Smooth muscle cell (in vitro differentiated cells): ENCODE measurements at regions not wholly inside any gene's neighbourhood (a gene's known extent, or its start where the extent isn't known, plus 50 kb on each side); places are given as distances from the start of the nearest gene placed in this dataset.

ENCODE experiments used
- DNase-seq: peaks from one replicate; lab custom pipeline; 2025; ENCODE audit not compliant: unreplicated experiment; lab: John Stamatoyannopoulos, UW
- H2AFZ ChIP-seq: fragments of 200-600 bp; sonication (generic); 2 replicates; pipeline ENCODE4 v1.6.0; 2016; ENCODE audit warnings: antibody characterized with exemption, low read depth, mild to moderate bottlenecking
- H3F3A ChIP-seq: fragments of 200-600 bp; sonication (generic); 2 replicates; pipeline ENCODE4 v1.6.0; 2017; ENCODE audit warnings: antibody characterized with exemption, low read depth
- H3K27ac ChIP-seq: fragments of 200-600 bp; sonication (generic); 2 replicates; pipeline ENCODE4 v1.5.1; 2016; ENCODE audit warnings: low read depth, mild to moderate bottlenecking
- H3K27me3 ChIP-seq: fragments of 200-600 bp; sonication (generic); 2 replicates; pipeline ENCODE4 v1.6.1; 2016; ENCODE audit warnings: low read depth, mild to moderate bottlenecking
- H3K36me3 ChIP-seq: fragments of 200-600 bp; sonication (generic); 2 replicates; pipeline ENCODE4 v1.5.1; 2016; ENCODE audit warnings: low read depth
- H3K4me1 ChIP-seq: fragments of 200-600 bp; sonication (generic); 2 replicates; pipeline ENCODE4 v1.5.1; 2016; ENCODE audit warnings: low read depth
- H3K4me2 ChIP-seq: fragments of 200-600 bp; sonication (generic); 2 replicates; pipeline ENCODE4 v1.6.0; 2016; ENCODE audit warnings: mild to moderate bottlenecking
- H3K4me3 ChIP-seq: fragments of 200-600 bp; sonication (generic); 2 replicates; pipeline ENCODE4 v1.5.1; 2016; ENCODE audit warnings: mild to moderate bottlenecking
- H3K79me2 ChIP-seq: fragments of 200-600 bp; sonication (generic); 2 replicates; pipeline ENCODE4 v1.6.0; 2016; ENCODE audit warnings: low read depth, mild to moderate bottlenecking
- H3K9ac ChIP-seq: fragments of 200-600 bp; sonication (generic); 2 replicates; pipeline ENCODE4 v1.6.0; 2016; ENCODE audit warnings: low read depth
- H3K9me3 ChIP-seq: fragments of 200-600 bp; sonication (generic); replicated peaks from 2 replicates; pipeline ENCODE4 v1.5.1; 2016; ENCODE audit warnings: low read depth
- H4K20me1 ChIP-seq: fragments of 200-600 bp; sonication (generic); 2 replicates; pipeline ENCODE4 v1.6.0; 2016; ENCODE audit warnings: low read depth
- CTCF ChIP-seq: fragments of 200-600 bp; sonication (generic); IDR thresholded peaks from 2 replicates; pipeline ENCODE4 v1.5.1; 2017; ENCODE audit warnings: borderline replicate concordance, mild to moderate bottlenecking, antibody characterized with exemption; ENCODE audit not compliant: insufficient read depth, poor library complexity, severe bottlenecking
- WGBS: methylation state at CpG from one replicate; pipeline ENCODE4 v1.1.7; 2016; ENCODE audit warnings: low lambda C conversion rate; 5-methylcytosine and 5-hydroxymethylcytosine counted together

GRCh38 chr11:71370895-71371673 is 77.1 kb downstream of the DHCR7 start:
- H3F3A ChIP-seq: no peaks in the 10 kb centered on the region
- H3K36me3 ChIP-seq: no peaks in the 10 kb centered on the region
- no peak overlapping the region for H3K27ac ChIP-seq
- no peak overlapping the region for H2AFZ ChIP-seq
- H3K4me1 ChIP-seq: no peaks in the 10 kb centered on the region
- DNase-seq: no peak
- 84% methylated on average over 21 of the region's 21 CpGs for WGBS
- H3K4me2 ChIP-seq: no peak overlapping the region
- no peaks in the 10 kb centered on the region for H3K79me2 ChIP-seq
- H3K9me3 ChIP-seq: no peaks in the 10 kb centered on the region
- no peaks in the 10 kb centered on the region for H4K20me1 ChIP-seq
- H3K4me3 ChIP-seq: no peak overlapping the region
- H3K9ac ChIP-seq: no peak overlapping the region
- peaks cover 7% of the 10 kb centered on the region for H3K27me3 ChIP-seq
- TF ChIP-seq CTCF: no peak

- Histone ChIP-seq H4K20me1 (no peaks in the 10 kb centered on the region), H3K4me1 (no peaks in the 10 kb centered on the region), H3K9me3 (no peaks in the 10 kb centered on the region), H3F3A (no peaks in the 10 kb centered on the region), H3K27ac (no peak overlapping the region), H3K27me3 (no peaks in the 10 kb centered on the region), H3K36me3 (no peaks in the 10 kb centered on the region), H2AFZ (no peak overlapping the region), H3K4me3 (no peak overlapping the region), H3K9ac (no peak overlapping the region), H3K79me2 (no peaks in the 10 kb centered on the region), H3K4me2 (no peak overlapping the region)
- DNase-seq: no peak
- 93% methylated on average over 6 of the region's 6 CpGs for WGBS
- TF ChIP-seq CTCF: no peak
These were observed 78.0 kb downstream of the DHCR7 start for GRCh38 chr11:71370020-71370747.

- no peak overlapping the region for H3K27ac ChIP-seq
- no peak overlapping the region for H3K4me2 ChIP-seq
- TF ChIP-seq CTCF: no peak
- no peaks in the 10 kb centered on the region for H3F3A ChIP-seq
- 91% methylated on average over 9 of the region's 9 CpGs for WGBS
- no peaks in the 10 kb centered on the region for H3K9me3 ChIP-seq
- H3K4me3 ChIP-seq: no peak overlapping the region
- H3K27me3 ChIP-seq: no peaks in the 10 kb centered on the region
- no peak overlapping the region for H3K9ac ChIP-seq
- H2AFZ ChIP-seq: no peak overlapping the region
- no peaks in the 10 kb centered on the region for H3K4me1 ChIP-seq
- no peak for DNase-seq
- no peaks in the 10 kb centered on the region for H3K36me3 ChIP-seq
- H4K20me1 ChIP-seq: no peaks in the 10 kb centered on the region
- H3K79me2 ChIP-seq: no peaks in the 10 kb centered on the region
These were observed 78.8 kb downstream of the DHCR7 start for GRCh38 chr11:71369411-71369810.

GRCh38 chr11:71368966-71369365 is 79.2 kb downstream of the DHCR7 start:
- no peak for DNase-seq
- Histone ChIP-seq H3K27me3 (no peaks in the 10 kb centered on the region), H3K4me3 (no peak overlapping the region), H3K79me2 (no peaks in the 10 kb centered on the region), H4K20me1 (no peaks in the 10 kb centered on the region), H3K4me2 (no peak overlapping the region), H3K9ac (no peak overlapping the region), H2AFZ (no peak overlapping the region), H3K4me1 (no peaks in the 10 kb centered on the region), H3K36me3 (no peaks in the 10 kb centered on the region), H3F3A (no peaks in the 10 kb centered on the region), H3K27ac (no peak overlapping the region), H3K9me3 (no peaks in the 10 kb centered on the region)
- 87% methylated on average over 15 of the region's 15 CpGs for WGBS
- no peak for TF ChIP-seq CTCF
